Aorta (tissue), 5 donors: ENCODE measurements at regions not wholly inside any gene's neighbourhood (a gene's known extent, or its start where the extent isn't known, plus 50 kb on each side); places are given as distances from the start of the nearest gene placed in this dataset.

Source experiments
- ATAC-seq: fragments of 200-7000 bp; cut with Tn5 transposase; one replicate; pipeline ENCODE4 v1.9.1; 2022; ENCODE audit warnings: moderate library complexity; ENCODE audit not compliant: low FRiP score
- DNase-seq, 2 donors: peaks; one replicate each; pipeline ENCODE4 v3.0.0-alpha.2; 2020
- H3K27ac ChIP-seq, 2 donors: one replicate each; pipeline ENCODE4 v1.5.1; 2013; ENCODE audit warnings: low read length in 2 of 2, mild to moderate bottlenecking in 2 of 2, moderate library complexity in 2 of 2, control low read depth in 1 of 2, inconsistent platforms in 1 of 2, low read depth in 1 of 2
- H3K27me3 ChIP-seq, 2 donors: one replicate each; pipeline ENCODE4 v1.6.1; 2013; ENCODE audit warnings: control low read depth in 1 of 2, low read length in 1 of 2, mild to moderate bottlenecking in 1 of 2, moderate library complexity in 1 of 2; ENCODE audit not compliant: insufficient read depth in 2 of 2, control insufficient read depth in 1 of 2
- H3K36me3 ChIP-seq, 2 donors: one replicate each; pipeline ENCODE4 v1.6.1; 2013; ENCODE audit warnings: control low read depth in 1 of 2, low read length in 1 of 2, mild to moderate bottlenecking in 1 of 2; ENCODE audit not compliant: insufficient read depth in 2 of 2, control insufficient read depth in 1 of 2
- H3K4me1 ChIP-seq, 2 donors: one replicate each; pipeline ENCODE4 v1.6.1; 2013; ENCODE audit warnings: low read length in 2 of 2, control low read depth in 1 of 2, mild to moderate bottlenecking in 1 of 2, moderate library complexity in 1 of 2; ENCODE audit not compliant: insufficient read depth in 2 of 2, control insufficient read depth in 1 of 2
- H3K4me3 ChIP-seq, 2 donors: one replicate each; pipeline ENCODE4 v1.5.1; 2013; ENCODE audit warnings: low read length in 2 of 2, control low read depth in 1 of 2, mild to moderate bottlenecking in 1 of 2
- H3K9me3 ChIP-seq: one replicate; pipeline ENCODE4 v1.6.1; 2013; ENCODE audit warnings: mild to moderate bottlenecking, low read length; ENCODE audit not compliant: control insufficient read depth
- WGBS, 2 donors: extraction: QIAGEN DNeasy Blood & Tissue Kit; methylation state at CpG; one replicate each; pipeline ENCODE4 v1.1.7; 2013; 5-methylcytosine and 5-hydroxymethylcytosine counted together
- intact Hi-C, 2 donors: fragments of 100-400 bp; cut with DNase I; formaldehyde crosslinking; loops; one replicate each; pipeline versions ENCODE4 v1.14.2 to v1.15.0; 2022
- donor health status: healthy with polysubstance abuse.
- donor health status: Bipolar disorder and iron deficiency.
- donor health status: DM: no; HTN: no; CAD: no.
- donor health status: DM: no; HTN: no; CAD: no.
- donor health status: DM: yes; HTN: yes; CAD: no.

GRCh38 chr22:48603621-48604320 lies 1223.9 kb downstream of the BRD1 start:
- ATAC-seq, result no peak
- H3K27ac ChIP-seq, result no peak overlapping the region
- WGBS, 2 donors, result 65 to 69% methylated on average over 18 of the region's 18 CpGs
- H3K9me3 ChIP-seq, result no peaks in the 10 kb centered on the region
- no peaks in the 10 kb centered on the region for H3K36me3 ChIP-seq
- no peak for DNase-seq
- no peak overlapping the region for H3K4me3 ChIP-seq
- H3K4me1 ChIP-seq, result no peaks in the 10 kb centered on the region
- no peaks in the 10 kb centered on the region for H3K27me3 ChIP-seq
- intact Hi-C loops, result no loop called here

GRCh38 chr22:48602805-48603518 lies 1224.7 kb downstream of the BRD1 start:
- Histone ChIP-seq H3K36me3 (no peaks in the 10 kb centered on the region), H3K27ac (no peak overlapping the region), H3K9me3 (no peaks in the 10 kb centered on the region), H3K27me3 (no peaks in the 10 kb centered on the region), H3K4me3 (no peak overlapping the region), H3K4me1 (no peaks in the 10 kb centered on the region)
- intact Hi-C loops, result no loop called here
- ATAC-seq, result no peak
- WGBS, 2 donors, result 90 to 93% methylated on average over 26 of the region's 26 CpGs
- no peak for DNase-seq

GRCh38 chr22:48600681-48601080 lies 1227.0 kb downstream of the BRD1 start:
- ATAC-seq, result no peak
- no peaks in the 10 kb centered on the region for H3K36me3 ChIP-seq
- H3K4me1 ChIP-seq, result no peaks in the 10 kb centered on the region
- no peak for DNase-seq
- intact Hi-C loops, result no loop called here
- H3K27ac ChIP-seq, result no peak overlapping the region
- no peaks in the 10 kb centered on the region for H3K27me3 ChIP-seq
- 95 to 97% methylated on average over 27 of the region's 27 CpGs for WGBS, 2 donors
- H3K4me3 ChIP-seq, result no peak overlapping the region
- no peaks in the 10 kb centered on the region for H3K9me3 ChIP-seq

- Histone ChIP-seq H3K9me3 (no peaks in the 10 kb centered on the region), H3K4me3 (no peak overlapping the region), H3K27me3 (no peaks in the 10 kb centered on the region), H3K4me1 (no peaks in the 10 kb centered on the region), H3K27ac (no peak overlapping the region), H3K36me3 (no peaks in the 10 kb centered on the region)
- WGBS, 2 donors, result 94 to 96% methylated on average over 17 of the region's 17 CpGs
- no peak for DNase-seq
- intact Hi-C loops, result no loop called here
- ATAC-seq, result no peak
Measured at GRCh38 chr22:48600171-48600570, 1227.5 kb downstream of the BRD1 start.

- Histone ChIP-seq H3K36me3 (no peaks in the 10 kb centered on the region), H3K4me1 (no peaks in the 10 kb centered on the region), H3K27me3 (no peaks in the 10 kb centered on the region), H3K27ac (no peak overlapping the region), H3K9me3 (no peaks in the 10 kb centered on the region), H3K4me3 (no peak overlapping the region)
- intact Hi-C loops, result no loop called here
- no peak for DNase-seq
- ATAC-seq, result no peak
- 94 to 97% methylated on average over 10 of the region's 10 CpGs for WGBS, 2 donors
Measured at GRCh38 chr22:48599346-48599745, 1228.3 kb downstream of the BRD1 start.

GRCh38 chr22:48596111-48596850 lies 1231.4 kb downstream of the BRD1 start:
- no peaks in the 10 kb centered on the region for H3K4me1 ChIP-seq
- no peak for DNase-seq
- no peaks in the 10 kb centered on the region for H3K36me3 ChIP-seq
- H3K4me3 ChIP-seq, result no peak overlapping the region
- no peaks in the 10 kb centered on the region for H3K9me3 ChIP-seq
- ATAC-seq, result no peak
- WGBS, 2 donors, result 94% methylated on average over 24 of the region's 24 CpGs
- H3K27me3 ChIP-seq, result no peaks in the 10 kb centered on the region
- H3K27ac ChIP-seq, result no peak overlapping the region
- intact Hi-C loops, result no loop called here

- H3K4me3 ChIP-seq, result no peak overlapping the region
- 67 to 70% methylated on average over 10 of the region's 10 CpGs for WGBS, 2 donors
- intact Hi-C loops, result no loop called here
- H3K36me3 ChIP-seq, result no peaks in the 10 kb centered on the region
- H3K4me1 ChIP-seq, result no peaks in the 10 kb centered on the region
- H3K27ac ChIP-seq, result no peak overlapping the region
- ATAC-seq (no peak), DNase-seq (peak in 1 of 2 donors; percentile 41)
- no peaks in the 10 kb centered on the region for H3K27me3 ChIP-seq
- H3K9me3 ChIP-seq, result no peaks in the 10 kb centered on the region
Measured at GRCh38 chr22:48595511-48595905, 1232.2 kb downstream of the BRD1 start.

GRCh38 chr22:48594757-48595510 lies 1232.7 kb downstream of the BRD1 start:
- no peaks in the 10 kb centered on the region for H3K27me3 ChIP-seq
- H3K4me1 ChIP-seq, result no peaks in the 10 kb centered on the region
- intact Hi-C loops, result no loop called here
- no peaks in the 10 kb centered on the region for H3K36me3 ChIP-seq
- no peak for ATAC-seq
- DNase-seq, result peak in 1 of 2 donors; percentile 21
- no peak overlapping the region for H3K4me3 ChIP-seq
- 89% methylated on average over 19 of the region's 19 CpGs for WGBS, 2 donors
- H3K9me3 ChIP-seq, result no peaks in the 10 kb centered on the region
- H3K27ac ChIP-seq, result no peak overlapping the region
